Hepatocyte (in vitro differentiated cells): ENCODE measurements at regions not wholly inside any gene's neighbourhood (a gene's known extent, or its start where the extent isn't known, plus 50 kb on each side); places are given as distances from the start of the nearest gene placed in this dataset.

Source experiments
- DNase-seq: peaks from one replicate; pipeline ENCODE4 v3.0.0-alpha.2; 2016; ENCODE audit warnings: low spot score
- H2AFZ ChIP-seq: fragments of 200-600 bp; sonication (generic); 2 replicates; pipeline ENCODE4 v1.6.0; 2016; ENCODE audit warnings: antibody characterized with exemption, mild to moderate bottlenecking
- H3K27ac ChIP-seq: fragments of 200-600 bp; sonication (generic); 2 replicates; pipeline ENCODE4 v1.5.1; 2016; ENCODE audit warnings: mild to moderate bottlenecking
- H3K27me3 ChIP-seq: fragments of 200-600 bp; sonication (generic); 2 replicates; pipeline ENCODE4 v1.6.1; 2016
- H3K36me3 ChIP-seq: fragments of 200-600 bp; sonication (generic); replicated peaks from 2 replicates; pipeline ENCODE4 v1.5.1; 2016; ENCODE audit warnings: low read depth; ENCODE audit not compliant: insufficient read depth
- H3K4me1 ChIP-seq: fragments of 200-600 bp; sonication (generic); 2 replicates; pipeline ENCODE4 v1.5.1; 2016; ENCODE audit warnings: mild to moderate bottlenecking, moderate library complexity; ENCODE audit not compliant: insufficient read depth
- H3K4me2 ChIP-seq: fragments of 200-600 bp; sonication (generic); 2 replicates; pipeline ENCODE4 v1.6.0; 2016
- H3K4me3 ChIP-seq: fragments of 200-600 bp; sonication (generic); 2 replicates; pipeline ENCODE4 v1.5.1; 2016; ENCODE audit warnings: mild to moderate bottlenecking
- H3K79me2 ChIP-seq: fragments of 200-600 bp; sonication (generic); 2 replicates; pipeline ENCODE4 v1.6.0; 2017; ENCODE audit warnings: mild to moderate bottlenecking
- H3K9me2 ChIP-seq: fragments of 200-600 bp; sonication (generic); replicated peaks from 2 replicates; pipeline ENCODE4 v1.6.0; 2017; ENCODE audit warnings: mild to moderate bottlenecking; ENCODE audit not compliant: insufficient read depth
- H3K9me3 ChIP-seq: fragments of 200-600 bp; sonication (generic); 2 replicates; pipeline ENCODE4 v1.5.1; 2016; ENCODE audit warnings: low read depth, mild to moderate bottlenecking
- H4K20me1 ChIP-seq: fragments of 200-600 bp; sonication (generic); 2 replicates; pipeline ENCODE4 v1.6.0; 2016; ENCODE audit warnings: mild to moderate bottlenecking; ENCODE audit not compliant: insufficient read depth, poor library complexity, severe bottlenecking
- CTCF ChIP-seq: fragments of 200-600 bp; sonication (generic); IDR thresholded peaks from 2 replicates; pipeline ENCODE4 v1.5.1; 2016; ENCODE audit warnings: antibody characterized with exemption, mild to moderate bottlenecking; ENCODE audit not compliant: poor library complexity
- EZH2 ChIP-seq: fragments of 200-600 bp; sonication (generic); IDR thresholded peaks from 2 replicates; pipeline ENCODE4 v1.6.1; 2016; ENCODE audit warnings: antibody characterized with exemption, mild to moderate bottlenecking, borderline replicate concordance
- EZH2phosphoT487 ChIP-seq: fragments of 200-600 bp; sonication (generic); IDR thresholded peaks from one replicate; pipeline ENCODE4 v1.6.1; 2018; ENCODE audit warnings: antibody characterized with exemption, mild to moderate bottlenecking, low read depth, moderate library complexity; ENCODE audit not compliant: unreplicated experiment, severe bottlenecking
- WGBS: methylation state at CpG from one replicate; pipeline ENCODE4 v1.1.6; 2016; ENCODE audit warnings: low lambda C conversion rate; ENCODE audit errors: missing lambda C conversion rate; 5-methylcytosine and 5-hydroxymethylcytosine counted together

- TF ChIP-seq CTCF (peak; percentile 8), EZH2 (no peak)
- Histone ChIP-seq H3K36me3 (no peaks in the 10 kb centered on the region), H3K4me1 (peaks cover 12% of the 10 kb centered on the region), H3K27ac (no peak overlapping the region), H3K79me2 (no peaks in the 10 kb centered on the region), H3K9me3 (no peaks in the 10 kb centered on the region), H3K9me2 (no peaks in the 10 kb centered on the region), H3K27me3 (no peaks in the 10 kb centered on the region), H4K20me1 (no peaks in the 10 kb centered on the region), H2AFZ (no peak overlapping the region), H3K4me3 (no peak overlapping the region), H3K4me2 (no peak overlapping the region)
- DNase-seq = no peak
- WGBS = 80% methylated on average over 3 of the region's 3 CpGs
These were observed 149.8 kb downstream of the TTLL2 start for GRCh38 chr6:167474725-167475124.

DNA sequence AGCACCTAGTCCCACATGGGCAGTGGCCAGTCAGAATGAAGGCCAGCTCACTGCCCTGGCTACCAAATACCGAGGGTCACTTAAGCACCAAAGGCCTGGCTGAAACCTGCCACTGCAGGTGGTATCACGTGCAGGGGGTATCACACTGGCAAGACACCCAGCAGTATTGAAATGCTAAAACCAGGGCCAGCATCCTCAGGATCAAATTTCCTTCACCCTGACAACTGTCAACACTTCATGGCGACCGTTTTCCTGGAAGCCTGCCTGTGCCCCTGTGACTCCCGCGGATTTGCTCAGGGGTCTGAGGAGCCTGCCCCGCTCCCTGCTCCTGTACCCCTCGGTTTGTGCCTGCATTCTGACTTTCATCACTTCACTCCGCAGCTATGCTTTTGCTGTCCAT lies 151.1 kb downstream of the TTLL2 start:
- 48% methylated on average over 9 of the region's 9 CpGs for WGBS

DNA sequence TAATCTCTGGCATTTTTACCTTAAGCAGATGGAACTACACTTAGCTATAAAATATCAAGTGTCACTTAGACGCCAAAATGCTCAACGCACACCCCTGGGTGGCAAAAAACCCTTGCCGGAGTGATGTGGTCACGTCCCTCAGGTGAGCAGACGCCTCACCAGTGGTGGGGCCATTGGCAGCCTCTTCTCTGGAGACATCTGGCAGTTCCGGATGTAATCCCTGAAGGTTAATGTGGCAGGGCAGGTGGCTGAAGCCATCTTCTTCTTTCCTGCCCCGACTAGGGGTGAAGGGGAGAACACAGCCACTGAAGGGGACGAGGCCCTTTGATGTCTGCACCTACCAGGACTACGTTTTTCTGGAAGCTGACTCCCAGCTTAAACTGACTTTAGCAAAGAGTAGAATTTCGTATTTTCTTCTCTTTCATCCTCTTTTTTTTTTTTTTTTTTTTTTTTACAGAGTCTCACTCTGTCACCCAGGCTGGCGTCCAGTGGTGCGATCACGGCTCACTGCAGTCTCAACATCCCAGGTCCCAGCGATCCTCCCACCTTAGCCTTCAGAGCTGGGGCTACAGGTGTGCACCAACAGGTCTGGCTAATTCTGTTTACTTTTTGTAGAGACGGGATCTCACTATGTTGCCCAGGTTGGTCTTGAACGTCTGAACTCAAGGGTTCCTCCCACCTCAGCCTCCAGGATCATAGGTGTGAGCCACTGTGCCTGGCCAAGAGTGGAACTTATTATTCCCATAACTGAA lies 152.1 kb downstream of the TTLL2 start:
- H3K27ac ChIP-seq = no peak overlapping the region
- H4K20me1 ChIP-seq = no peaks in the 10 kb centered on the region
- WGBS = 95% methylated on average over 15 of the region's 16 CpGs
- no peaks in the 10 kb centered on the region for H3K27me3 ChIP-seq
- no peak overlapping the region for H2AFZ ChIP-seq
- H3K9me3 ChIP-seq = no peaks in the 10 kb centered on the region
- no peaks in the 10 kb centered on the region for H3K36me3 ChIP-seq
- no peak overlapping the region for H3K4me2 ChIP-seq
- no peak overlapping the region for H3K4me3 ChIP-seq
- no peaks in the 10 kb centered on the region for H3K79me2 ChIP-seq
- DNase-seq = no peak
- no peaks in the 10 kb centered on the region for H3K9me2 ChIP-seq
- H3K4me1 ChIP-seq = peaks cover 17% of the 10 kb centered on the region
- TF ChIP-seq CTCF (no peak), EZH2phosphoT487 (no peak), EZH2 (no peak)

More for the DNA sequence above, 151.1 kb downstream of the TTLL2 start:
- no peak overlapping the region for H3K27ac ChIP-seq
- no peaks in the 10 kb centered on the region for H3K9me3 ChIP-seq
- no peak overlapping the region for H2AFZ ChIP-seq
- no peaks in the 10 kb centered on the region for H3K36me3 ChIP-seq
- H3K4me2 ChIP-seq = no peak overlapping the region
- TF ChIP-seq EZH2 (no peak), CTCF (no peak)
- H3K9me2 ChIP-seq = no peaks in the 10 kb centered on the region
- H3K79me2 ChIP-seq = no peaks in the 10 kb centered on the region
- peaks cover 17% of the 10 kb centered on the region for H3K4me1 ChIP-seq
- DNase-seq = no peak
- no peaks in the 10 kb centered on the region for H3K27me3 ChIP-seq
- H3K4me3 ChIP-seq = no peak overlapping the region
- no peaks in the 10 kb centered on the region for H4K20me1 ChIP-seq

DNA sequence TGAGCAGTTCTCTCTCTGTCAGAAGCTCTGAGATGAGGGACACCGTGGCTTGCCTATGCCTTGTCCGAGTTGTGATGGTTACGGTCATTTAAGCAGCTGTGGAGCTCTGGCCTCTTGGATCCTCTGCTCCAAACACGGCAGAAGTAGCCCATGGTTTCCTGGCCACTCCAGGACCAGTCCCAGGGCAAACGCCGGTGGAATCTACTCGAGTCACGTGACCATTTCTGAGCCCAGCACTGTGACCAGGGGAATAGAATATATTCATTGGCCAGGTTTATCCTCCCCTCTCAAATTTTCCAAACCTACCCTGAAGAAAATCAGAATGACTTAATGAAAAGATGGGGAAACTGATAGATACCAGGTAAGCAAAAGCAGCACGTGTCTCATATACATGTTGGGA lies 152.8 kb downstream of the TTLL2 start:
- WGBS = 93% methylated on average over 9 of the region's 9 CpGs
- no peaks in the 10 kb centered on the region for H3K36me3 ChIP-seq
- H4K20me1 ChIP-seq = no peaks in the 10 kb centered on the region

More for the DNA sequence above, 152.8 kb downstream of the TTLL2 start:
- H3K4me3 ChIP-seq = no peak overlapping the region
- no peak overlapping the region for H3K4me2 ChIP-seq
- TF ChIP-seq EZH2phosphoT487 = no peak
- no peak for TF ChIP-seq EZH2
- no peak for TF ChIP-seq CTCF
- peaks cover 16% of the 10 kb centered on the region for H3K4me1 ChIP-seq
- H3K27me3 ChIP-seq = no peaks in the 10 kb centered on the region
- no peak overlapping the region for H2AFZ ChIP-seq
- no peak for DNase-seq
- no peaks in the 10 kb centered on the region for H3K9me3 ChIP-seq
- no peaks in the 10 kb centered on the region for H3K9me2 ChIP-seq
- H3K79me2 ChIP-seq = no peaks in the 10 kb centered on the region
- H3K27ac ChIP-seq = no peak overlapping the region
